Gastrocnemius medialis (tissue), 4 donors: ENCODE measurements at regions not wholly inside any gene's neighbourhood (a gene's known extent, or its start where the extent isn't known, plus 50 kb on each side); places are given as distances from the start of the nearest gene placed in this dataset.

ENCODE experiments used
- POLR2A ChIP-seq, 2 donors: fragments of 450-650 bp; IDR thresholded peaks; one replicate each; pipeline ENCODE4 v1.6.1; 2017; ENCODE audit warnings: antibody characterized with exemption in 2 of 2, mild to moderate bottlenecking in 2 of 2, moderate library complexity in 2 of 2
- TF ChIP-seq, protein P1 (sequence below), 5 experiments: fragments of 450-650 bp in 3 of 5; fragments of 200-600 bp in 2 of 5; sonication (generic) in 2 of 5; IDR thresholded peaks in 4 of 5; conservative IDR thresholded peaks in 1 of 5; 1 replicate in 4 of 5; 2 replicates in 1 of 5; pipeline ENCODE4 v1.5.1; 2016 to 2019; ENCODE audit warnings: antibody characterized with exemption in 5 of 5, mild to moderate bottlenecking in 3 of 5, moderate library complexity in 3 of 5

- TF ChIP-seq, protein P1, sequence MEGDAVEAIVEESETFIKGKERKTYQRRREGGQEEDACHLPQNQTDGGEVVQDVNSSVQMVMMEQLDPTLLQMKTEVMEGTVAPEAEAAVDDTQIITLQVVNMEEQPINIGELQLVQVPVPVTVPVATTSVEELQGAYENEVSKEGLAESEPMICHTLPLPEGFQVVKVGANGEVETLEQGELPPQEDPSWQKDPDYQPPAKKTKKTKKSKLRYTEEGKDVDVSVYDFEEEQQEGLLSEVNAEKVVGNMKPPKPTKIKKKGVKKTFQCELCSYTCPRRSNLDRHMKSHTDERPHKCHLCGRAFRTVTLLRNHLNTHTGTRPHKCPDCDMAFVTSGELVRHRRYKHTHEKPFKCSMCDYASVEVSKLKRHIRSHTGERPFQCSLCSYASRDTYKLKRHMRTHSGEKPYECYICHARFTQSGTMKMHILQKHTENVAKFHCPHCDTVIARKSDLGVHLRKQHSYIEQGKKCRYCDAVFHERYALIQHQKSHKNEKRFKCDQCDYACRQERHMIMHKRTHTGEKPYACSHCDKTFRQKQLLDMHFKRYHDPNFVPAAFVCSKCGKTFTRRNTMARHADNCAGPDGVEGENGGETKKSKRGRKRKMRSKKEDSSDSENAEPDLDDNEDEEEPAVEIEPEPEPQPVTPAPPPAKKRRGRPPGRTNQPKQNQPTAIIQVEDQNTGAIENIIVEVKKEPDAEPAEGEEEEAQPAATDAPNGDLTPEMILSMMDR (IDR thresholded peaks at IDR 0.05 in 4 of 5, conservative IDR thresholded peaks at IDR 0.05 in 1 of 5): no peak
- no peak for TF ChIP-seq POLR2A (IDR thresholded peaks at IDR 0.05)
These were observed 60.3 kb upstream of the GREB1L start for GRCh38 chr18:21181766-21182165.
